GM18517 (cell line): ENCODE measurements at regions not wholly inside any gene's neighbourhood (a gene's known extent, or its start where the extent isn't known, plus 50 kb on each side); places are given as distances from the start of the nearest gene placed in this dataset.

Experiments
- ATAC-seq: cut with Tn5 transposase; IDR thresholded peaks from one replicate; pipeline ENCODE4 v1.9.1; 2021; ENCODE audit warnings: mild to moderate bottlenecking, moderate library complexity; ENCODE audit not compliant: unreplicated experiment

DNA sequence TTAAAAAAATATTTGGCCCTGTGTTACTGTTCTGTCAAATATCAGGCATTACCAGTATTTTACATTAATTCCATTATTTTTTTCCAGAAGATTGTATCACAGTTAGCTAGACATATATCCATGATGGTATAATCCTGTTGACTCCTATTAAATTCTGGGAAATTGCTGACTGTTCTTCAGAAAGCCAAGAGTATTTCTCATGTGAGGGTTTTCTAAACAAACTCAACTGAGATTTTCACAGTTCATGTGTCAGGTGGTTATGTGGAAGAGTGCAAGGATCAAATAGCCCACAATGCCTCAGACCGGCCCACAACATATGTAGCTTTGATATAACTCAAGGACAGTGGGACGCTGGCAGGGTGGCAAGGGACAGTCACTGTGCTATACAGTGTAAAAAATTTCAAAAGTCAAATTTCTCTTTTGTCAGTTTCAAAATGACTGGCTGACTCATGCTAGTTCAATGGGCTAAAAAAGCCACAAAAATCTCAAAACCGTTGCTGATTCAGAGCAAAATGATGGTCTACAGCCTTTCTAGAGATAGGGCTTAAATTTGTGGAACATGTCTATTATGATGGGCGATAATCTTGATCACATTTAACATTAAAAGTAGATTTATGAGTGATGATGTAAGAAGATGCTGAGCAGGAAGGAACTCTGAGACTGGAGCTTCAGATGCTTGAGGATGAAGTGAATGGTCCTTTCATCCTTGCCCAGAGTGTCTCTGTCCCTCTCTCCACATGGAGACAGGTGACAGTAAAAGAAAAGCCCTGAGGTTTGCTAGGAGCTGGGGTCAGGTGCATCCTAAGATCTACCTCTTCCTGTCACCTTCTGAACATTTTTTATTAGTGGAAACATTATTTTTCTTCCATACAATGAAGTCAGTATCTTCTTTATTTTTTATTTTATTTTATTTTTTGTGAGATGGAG is 175.8 kb upstream of the PIEZO2 start:
- peak; percentile 90 for ATAC-seq

DNA sequence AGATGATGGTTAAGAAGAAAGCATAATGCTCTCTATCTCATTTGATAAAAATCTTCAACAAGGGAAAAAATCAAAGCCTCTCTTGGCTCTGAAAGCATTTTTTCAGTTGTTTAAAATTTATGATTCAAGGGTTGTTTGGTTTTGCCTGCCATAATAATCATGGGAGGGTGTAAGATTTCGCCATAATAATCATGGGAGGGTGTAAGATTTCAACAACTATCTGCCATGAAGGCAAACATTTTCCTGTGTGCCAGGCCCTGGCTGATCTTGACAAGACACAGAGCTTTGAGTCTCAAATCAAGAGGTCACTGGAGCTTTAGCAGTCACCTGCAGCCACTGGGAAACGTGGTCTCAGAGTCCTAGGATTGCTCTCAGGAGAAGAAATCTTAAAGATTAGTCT is 175.1 kb upstream of the PIEZO2 start:
- no peak for ATAC-seq

DNA sequence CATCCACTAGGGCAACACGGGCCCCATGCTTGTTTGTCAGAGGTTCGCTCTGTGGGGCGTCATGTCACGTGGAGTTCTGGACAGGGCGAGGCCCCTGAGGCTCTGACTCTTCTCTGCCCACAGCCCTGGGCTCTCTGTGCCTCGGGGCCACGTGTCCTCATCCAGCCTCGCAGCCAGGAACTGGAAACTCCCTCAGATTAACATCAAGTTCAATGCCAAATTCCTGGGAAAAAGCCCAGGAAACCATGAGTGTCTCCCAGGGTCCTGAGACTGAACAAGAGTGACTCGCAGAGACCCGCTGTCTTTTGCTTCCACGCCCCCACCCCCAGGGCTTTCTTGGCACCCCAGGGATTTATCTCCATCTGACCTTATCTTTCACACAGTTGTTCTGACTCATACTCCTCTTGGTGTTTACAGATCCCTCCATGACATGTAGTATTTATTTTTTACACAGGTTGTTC is 174.0 kb upstream of the PIEZO2 start:
- ATAC-seq: no peak

- ATAC-seq: no peak
These were observed 173.3 kb upstream of the PIEZO2 start for GRCh38 chr18:11322716-11323115.

DNA sequence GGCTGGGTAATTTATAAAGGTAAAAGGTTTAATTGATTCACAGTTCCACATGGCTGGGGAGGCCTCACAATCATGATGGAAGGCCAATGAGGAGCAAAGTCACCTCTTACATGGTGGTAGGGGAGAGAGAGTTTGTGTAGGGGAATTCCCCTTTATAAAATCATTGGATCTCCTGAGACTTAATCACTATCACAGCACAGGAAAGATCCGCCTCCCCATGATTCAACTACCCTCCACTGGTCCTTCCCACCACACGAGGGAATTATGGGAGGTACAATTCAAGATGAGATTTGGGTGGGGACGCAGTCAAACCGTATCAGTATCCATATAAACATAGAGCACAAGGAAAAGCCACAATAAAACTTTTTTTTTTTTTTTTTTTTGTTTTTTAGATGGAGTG is 172.6 kb upstream of the PIEZO2 start:
- ATAC-seq: no peak

GRCh38 chr18:11320986-11321385 is 171.6 kb upstream of the PIEZO2 start:
- ATAC-seq: no peak

DNA sequence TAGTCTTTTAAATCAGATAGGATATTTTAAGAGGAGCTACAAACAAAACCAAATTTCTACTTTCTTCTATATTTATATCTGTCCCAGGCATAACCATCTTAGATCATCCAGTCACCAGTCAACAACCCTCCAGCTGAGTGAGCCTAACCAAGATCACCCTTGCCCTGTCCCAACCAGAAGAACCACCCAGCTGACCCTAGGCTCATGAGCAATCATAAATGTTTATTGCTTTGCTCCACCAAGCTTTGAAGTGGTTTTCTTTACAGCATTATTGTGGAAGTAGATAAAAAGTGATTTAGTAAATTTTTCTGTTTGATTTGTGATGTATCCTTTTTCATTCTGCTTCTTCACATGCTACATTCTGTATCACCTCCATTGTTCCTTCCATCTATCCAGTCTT is 167.2 kb upstream of the PIEZO2 start:
- no peak for ATAC-seq

DNA sequence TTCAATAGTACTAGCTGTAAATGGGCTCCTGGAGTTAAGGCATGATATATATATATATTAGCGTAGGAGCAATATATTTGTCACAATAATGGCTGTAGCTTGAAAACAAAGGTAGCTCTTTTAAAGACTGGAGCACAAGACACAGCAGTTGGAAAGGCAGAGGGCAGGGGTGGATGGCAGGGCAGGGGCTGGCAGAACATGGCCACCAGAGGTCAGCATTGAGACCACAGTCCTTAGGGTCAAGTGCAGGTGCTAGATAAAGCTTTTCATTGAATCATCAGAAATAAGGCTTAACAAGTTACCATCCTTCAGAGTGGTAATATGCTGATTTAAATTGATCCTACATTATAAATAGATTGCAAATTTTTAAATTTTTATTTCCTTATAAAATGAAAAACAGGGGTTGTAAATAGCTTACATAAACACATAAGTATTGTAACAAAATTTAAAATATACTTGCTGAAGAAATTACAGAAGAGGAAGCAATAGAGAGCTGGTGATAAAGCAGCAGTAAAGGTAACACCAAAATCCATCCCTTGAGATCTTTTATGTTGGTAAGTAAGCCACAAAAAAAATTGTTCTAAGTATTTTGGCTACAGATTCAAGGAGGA is 161.2 kb upstream of the PIEZO2 start:
- ATAC-seq: no peak

GRCh38 chr18:11309172-11309571 is 159.8 kb upstream of the PIEZO2 start:
- no peak for ATAC-seq

GRCh38 chr18:11308499-11308898 is 159.1 kb upstream of the PIEZO2 start:
- ATAC-seq: no peak

DNA sequence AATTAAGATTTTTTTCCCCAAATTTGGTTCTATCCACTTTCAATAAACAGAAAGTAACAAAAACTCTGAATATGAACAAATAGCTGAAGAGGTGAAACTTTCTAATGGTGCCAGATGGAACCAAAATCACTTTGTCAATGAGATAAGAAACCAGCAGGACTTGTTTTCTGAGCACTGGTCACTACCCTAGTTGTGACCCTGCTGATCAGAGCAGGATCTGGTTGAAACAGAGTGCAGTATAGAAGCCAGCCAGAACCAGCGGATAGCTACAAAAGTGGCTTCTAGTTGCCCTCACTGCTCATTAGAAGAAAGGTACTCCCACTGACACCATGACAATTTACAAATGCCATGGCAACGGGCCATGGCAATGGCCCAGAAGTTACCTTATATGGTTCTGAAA is 158.3 kb upstream of the PIEZO2 start:
- no peak for ATAC-seq

DNA sequence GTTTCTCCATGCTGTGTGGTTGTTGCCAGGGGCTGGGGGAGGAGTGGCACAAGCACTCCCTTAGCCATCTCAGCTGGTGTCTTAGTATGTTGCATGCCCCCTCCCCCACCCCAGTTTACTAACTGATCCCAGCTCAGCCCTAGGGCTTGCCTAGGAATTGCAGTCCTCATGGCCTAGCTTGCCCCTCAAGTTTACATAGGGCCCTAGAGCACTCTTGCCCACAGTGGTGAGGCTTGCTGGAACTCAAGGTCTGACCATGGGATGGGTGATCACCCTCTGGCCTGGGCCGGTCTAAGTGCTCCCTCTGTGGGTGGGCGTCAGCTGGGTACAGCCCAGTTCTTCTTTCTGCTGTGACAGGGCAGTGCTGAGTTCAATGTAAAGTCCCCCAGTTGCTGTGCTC is 156.1 kb upstream of the PIEZO2 start:
- ATAC-seq: no peak

- ATAC-seq: no peak
These were observed 155.6 kb upstream of the PIEZO2 start for GRCh38 chr18:11304928-11305327.

- ATAC-seq: no peak
These were observed 147.6 kb upstream of the PIEZO2 start for GRCh38 chr18:11296946-11297345.

- ATAC-seq: no peak
These were observed 144.4 kb upstream of the PIEZO2 start for GRCh38 chr18:11293794-11294193.

GRCh38 chr18:11290786-11291185 is 141.4 kb upstream of the PIEZO2 start:
- ATAC-seq: no peak

- no peak for ATAC-seq
These were observed 139.9 kb upstream of the PIEZO2 start for GRCh38 chr18:11289248-11289647.

GRCh38 chr18:11288401-11288800 is 139.0 kb upstream of the PIEZO2 start:
- ATAC-seq: no peak

- no peak for ATAC-seq
These were observed 137.1 kb upstream of the PIEZO2 start for GRCh38 chr18:11286431-11286830.

- no peak for ATAC-seq
These were observed 135.4 kb upstream of the PIEZO2 start for GRCh38 chr18:11284811-11285210.

DNA sequence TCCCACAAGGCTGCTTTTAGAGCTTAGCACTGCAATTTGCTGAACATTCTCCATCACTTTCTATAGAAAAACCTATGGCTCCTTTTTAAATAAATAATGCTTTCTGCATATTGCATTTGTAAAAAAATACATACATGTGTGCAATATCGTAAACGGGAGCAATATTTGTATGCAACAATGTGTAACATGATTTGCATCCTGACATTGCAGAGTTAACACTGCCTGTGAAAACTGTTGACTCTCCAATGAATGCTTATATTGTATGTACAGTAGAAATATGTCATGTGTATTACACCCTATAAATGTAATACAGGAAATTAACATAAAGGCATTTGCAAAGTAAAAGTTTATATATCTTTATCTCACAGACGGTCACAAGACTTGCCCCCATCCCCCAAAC is 135.0 kb upstream of the PIEZO2 start:
- no peak for ATAC-seq

- no peak for ATAC-seq
These were observed 134.3 kb upstream of the PIEZO2 start for GRCh38 chr18:11283479-11284161.
